PFSK-1 (cell line): ENCODE measurements at regions not wholly inside any gene's neighbourhood (a gene's known extent, or its start where the extent isn't known, plus 50 kb on each side); places are given as distances from the start of the nearest gene placed in this dataset.

Source experiments
- FOXP2 ChIP-seq: optimal IDR thresholded peaks from 2 replicates; pipeline ENCODE3; 2011; ENCODE audit warnings: borderline replicate concordance, control low read depth, inconsistent platforms; ENCODE audit not compliant: insufficient read depth; ENCODE audit errors: extremely low read length, extremely low read depth
- TAF1 ChIP-seq: IDR thresholded peaks from 2 replicates; pipeline ENCODE4 v1.6.1; 2012; ENCODE audit warnings: low read length, control low read depth, borderline replicate concordance; ENCODE audit not compliant: insufficient read depth
- TF ChIP-seq, protein P1 (sequence below), 2 experiments: IDR thresholded peaks; 2 replicates each; pipeline versions ENCODE4 v1.6.1 to v1.8.0; 2011 to 2012; ENCODE audit warnings: low read depth in 2 of 2, low read length in 2 of 2, control low read depth in 1 of 2, inconsistent platforms in 1 of 2, mild to moderate bottlenecking in 1 of 2, moderate library complexity in 1 of 2; ENCODE audit not compliant: insufficient read depth in 1 of 2

DNA sequence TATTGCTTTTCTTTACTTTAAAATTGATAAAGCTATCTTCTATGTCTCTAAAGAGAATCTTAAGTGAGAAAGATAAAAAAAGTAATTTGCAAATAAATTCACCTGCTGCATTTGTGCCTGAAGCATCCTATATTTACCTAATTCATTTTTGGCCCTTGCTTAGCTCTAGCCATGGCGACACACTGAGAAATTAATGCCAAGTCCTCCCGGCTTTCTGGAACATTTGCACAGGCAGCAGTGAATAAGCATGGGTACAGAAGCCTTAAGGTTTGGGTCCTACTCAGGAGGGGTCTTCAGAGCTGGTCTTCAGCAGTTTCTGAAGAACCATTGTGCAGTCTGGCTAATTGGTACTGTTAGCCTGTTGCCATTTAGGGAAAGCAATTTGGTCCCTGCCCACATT, 73.9 kb upstream of the ZEB2 start:
- TF ChIP-seq, protein P1, sequence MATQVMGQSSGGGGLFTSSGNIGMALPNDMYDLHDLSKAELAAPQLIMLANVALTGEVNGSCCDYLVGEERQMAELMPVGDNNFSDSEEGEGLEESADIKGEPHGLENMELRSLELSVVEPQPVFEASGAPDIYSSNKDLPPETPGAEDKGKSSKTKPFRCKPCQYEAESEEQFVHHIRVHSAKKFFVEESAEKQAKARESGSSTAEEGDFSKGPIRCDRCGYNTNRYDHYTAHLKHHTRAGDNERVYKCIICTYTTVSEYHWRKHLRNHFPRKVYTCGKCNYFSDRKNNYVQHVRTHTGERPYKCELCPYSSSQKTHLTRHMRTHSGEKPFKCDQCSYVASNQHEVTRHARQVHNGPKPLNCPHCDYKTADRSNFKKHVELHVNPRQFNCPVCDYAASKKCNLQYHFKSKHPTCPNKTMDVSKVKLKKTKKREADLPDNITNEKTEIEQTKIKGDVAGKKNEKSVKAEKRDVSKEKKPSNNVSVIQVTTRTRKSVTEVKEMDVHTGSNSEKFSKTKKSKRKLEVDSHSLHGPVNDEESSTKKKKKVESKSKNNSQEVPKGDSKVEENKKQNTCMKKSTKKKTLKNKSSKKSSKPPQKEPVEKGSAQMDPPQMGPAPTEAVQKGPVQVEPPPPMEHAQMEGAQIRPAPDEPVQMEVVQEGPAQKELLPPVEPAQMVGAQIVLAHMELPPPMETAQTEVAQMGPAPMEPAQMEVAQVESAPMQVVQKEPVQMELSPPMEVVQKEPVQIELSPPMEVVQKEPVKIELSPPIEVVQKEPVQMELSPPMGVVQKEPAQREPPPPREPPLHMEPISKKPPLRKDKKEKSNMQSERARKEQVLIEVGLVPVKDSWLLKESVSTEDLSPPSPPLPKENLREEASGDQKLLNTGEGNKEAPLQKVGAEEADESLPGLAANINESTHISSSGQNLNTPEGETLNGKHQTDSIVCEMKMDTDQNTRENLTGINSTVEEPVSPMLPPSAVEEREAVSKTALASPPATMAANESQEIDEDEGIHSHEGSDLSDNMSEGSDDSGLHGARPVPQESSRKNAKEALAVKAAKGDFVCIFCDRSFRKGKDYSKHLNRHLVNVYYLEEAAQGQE (IDR thresholded peaks at IDR 0.05; ENCODE audit: insufficient read depth in 1 of 2, low read depth in 2 of 2, low read length in 2 of 2), result no peak
- TF ChIP-seq TAF1 (no peak), FOXP2 (no peak)
